ENCODE measurements at regions not wholly inside any gene's neighbourhood (a gene's known extent, or its start where the extent isn't known, plus 50 kb on each side); places are given as distances from the start of the nearest gene placed in this dataset.
A peak's percentile ranks its signal among the peaks of the same experiment; 100 is the strongest.
"Not testable (repeated sequence)": the region's sequence is repeated elsewhere in the genome, so short reads cannot be mapped to it uniquely, and the experiment has no call there.

- no peak for DNase-seq (ENCODE audit: low read depth)
Measured at GRCh38 chr6:141877275-141877983, 255.3 kb upstream of the GJE1 start.

- DNase-seq (ENCODE audit: low read depth): peak; percentile 32
Measured at GRCh38 chr6:141874930-141875602, 257.7 kb upstream of the GJE1 start.

DNA sequence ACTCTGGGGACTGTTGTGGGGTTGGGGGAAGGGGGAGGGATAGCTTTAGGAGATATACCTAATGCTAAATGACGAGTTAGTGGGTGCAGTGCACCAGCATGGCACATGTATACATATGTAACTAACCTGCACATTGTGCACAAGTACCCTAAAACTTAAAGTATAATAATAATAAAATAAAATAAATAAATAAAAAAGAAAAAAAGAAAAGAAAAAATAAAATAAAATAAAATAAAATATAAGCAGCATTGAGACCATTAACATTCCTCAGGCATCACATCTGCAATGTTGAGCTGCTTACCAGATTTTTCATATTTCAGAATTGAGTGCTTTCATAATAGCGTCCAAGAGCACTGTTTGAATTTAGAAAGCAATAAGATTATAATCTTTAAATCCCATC lies 263.2 kb upstream of the GJE1 start:
- not testable (repeated sequence) for DNase-seq (ENCODE audit: low read depth)

DNA sequence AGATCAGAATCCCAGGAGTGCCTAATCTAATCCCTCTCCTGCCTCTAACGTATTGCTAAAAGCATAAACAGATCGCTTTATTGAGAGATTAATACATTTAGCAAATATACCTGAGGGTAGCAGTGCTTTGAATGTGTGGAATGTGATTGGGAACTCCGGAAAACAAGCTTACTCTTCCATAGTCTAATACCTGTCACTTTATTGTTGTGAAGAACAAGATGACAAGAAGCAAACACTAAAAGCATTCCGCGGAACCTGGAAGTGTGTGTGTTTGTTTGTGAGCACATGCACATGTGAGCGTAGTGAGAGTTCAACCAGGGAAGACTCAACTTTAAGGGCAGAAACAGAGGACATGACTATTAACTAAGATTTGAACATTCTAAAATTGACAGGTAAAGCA lies 265.0 kb upstream of the GJE1 start:
- DNase-seq (ENCODE audit: low read depth): no peak

GRCh38 chr6:141866731-141867497 lies 265.8 kb upstream of the GJE1 start:
- DNase-seq (ENCODE audit: low read depth): no peak

DNA sequence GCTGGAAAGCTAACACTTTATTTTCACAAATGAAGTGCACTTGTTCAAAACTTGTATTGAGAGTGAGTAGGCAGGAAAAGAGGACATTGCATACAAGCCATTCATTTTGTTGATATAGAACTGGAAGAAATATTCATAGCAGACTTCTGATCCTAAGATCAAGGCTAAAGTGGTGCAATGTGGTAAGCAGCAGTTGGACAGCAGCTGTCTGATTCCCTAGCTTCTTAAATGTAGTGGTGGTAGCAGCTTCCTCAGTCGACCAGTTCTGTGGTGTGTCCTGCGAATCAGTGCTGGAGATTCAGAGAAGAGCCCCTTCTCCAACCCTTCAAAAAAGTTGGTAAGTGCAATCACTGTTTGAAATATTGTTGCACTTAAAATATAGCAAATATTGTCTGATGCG lies 281.7 kb upstream of the GJE1 start:
- no peak for DNase-seq (ENCODE audit: low read depth)

DNA sequence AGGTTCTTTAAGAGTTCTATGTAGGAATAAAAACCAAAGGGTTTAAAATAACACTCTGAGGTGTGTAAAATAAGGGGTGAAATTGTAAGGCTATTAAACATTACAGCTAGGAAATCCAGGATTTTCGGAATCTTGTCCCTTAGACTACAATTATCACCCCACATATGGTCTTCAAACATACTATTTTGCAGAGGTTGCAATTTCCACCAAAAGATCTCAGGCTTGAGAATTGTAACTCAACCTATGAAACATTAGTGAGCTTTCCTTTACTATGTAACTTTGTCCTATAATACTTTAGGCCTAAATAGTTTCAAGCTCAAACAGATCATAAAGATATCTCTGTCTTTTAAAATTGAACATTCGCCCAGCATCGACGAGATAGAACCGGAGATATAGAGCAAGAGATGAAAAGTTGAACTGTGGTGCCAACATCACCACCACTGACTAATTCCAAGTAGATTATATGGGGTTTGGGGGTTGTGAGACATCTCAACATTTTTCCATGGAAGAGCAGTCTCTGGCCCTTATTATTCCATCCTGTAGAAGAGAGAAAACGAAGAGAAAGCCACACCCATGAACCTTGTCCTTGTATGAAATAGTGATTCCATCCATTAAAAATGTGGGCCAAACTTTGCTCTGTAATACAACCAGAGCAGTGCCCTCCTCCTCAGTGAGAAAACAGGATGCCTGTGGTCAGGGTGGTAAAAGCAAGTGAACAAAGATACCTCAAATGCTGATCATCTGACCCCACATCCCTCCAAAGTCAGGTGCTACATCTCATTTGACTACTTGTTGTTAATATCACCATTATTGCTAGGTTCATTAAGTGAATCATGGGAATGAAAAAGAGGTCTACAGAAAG lies 284.5 kb upstream of the GJE1 start:
- DNase-seq (ENCODE audit: low read depth): no peak

DNA sequence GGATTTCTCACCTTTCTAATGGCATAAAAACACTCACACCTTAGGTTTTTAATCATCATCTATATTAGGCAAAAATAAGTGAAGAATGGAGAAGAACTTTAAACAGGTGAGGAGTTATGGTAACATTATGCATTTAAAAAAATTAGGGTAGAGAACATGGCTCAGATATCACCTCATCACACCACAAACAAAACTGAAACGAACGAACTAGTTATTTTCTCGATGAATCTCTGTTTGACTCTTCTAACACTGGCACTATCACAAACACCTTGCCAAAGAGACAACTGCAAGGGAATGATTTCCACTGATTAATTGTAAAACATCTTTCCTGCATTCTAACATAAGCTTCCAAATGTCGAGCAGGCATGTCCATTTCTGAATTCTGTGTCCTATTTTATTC lies 286.1 kb upstream of the GJE1 start:
- no peak for DNase-seq (ENCODE audit: low read depth)

GRCh38 chr6:141843178-141843834 lies 289.4 kb upstream of the GJE1 start:
- DNase-seq (ENCODE audit: low read depth): no peak

GRCh38 chr6:141833001-141833655 lies 299.6 kb upstream of the GJE1 start:
- no peak for DNase-seq (ENCODE audit: low read depth)

- DNase-seq (ENCODE audit: low read depth): no peak
Measured at GRCh38 chr6:141830530-141830929, 302.2 kb upstream of the GJE1 start.

DNA sequence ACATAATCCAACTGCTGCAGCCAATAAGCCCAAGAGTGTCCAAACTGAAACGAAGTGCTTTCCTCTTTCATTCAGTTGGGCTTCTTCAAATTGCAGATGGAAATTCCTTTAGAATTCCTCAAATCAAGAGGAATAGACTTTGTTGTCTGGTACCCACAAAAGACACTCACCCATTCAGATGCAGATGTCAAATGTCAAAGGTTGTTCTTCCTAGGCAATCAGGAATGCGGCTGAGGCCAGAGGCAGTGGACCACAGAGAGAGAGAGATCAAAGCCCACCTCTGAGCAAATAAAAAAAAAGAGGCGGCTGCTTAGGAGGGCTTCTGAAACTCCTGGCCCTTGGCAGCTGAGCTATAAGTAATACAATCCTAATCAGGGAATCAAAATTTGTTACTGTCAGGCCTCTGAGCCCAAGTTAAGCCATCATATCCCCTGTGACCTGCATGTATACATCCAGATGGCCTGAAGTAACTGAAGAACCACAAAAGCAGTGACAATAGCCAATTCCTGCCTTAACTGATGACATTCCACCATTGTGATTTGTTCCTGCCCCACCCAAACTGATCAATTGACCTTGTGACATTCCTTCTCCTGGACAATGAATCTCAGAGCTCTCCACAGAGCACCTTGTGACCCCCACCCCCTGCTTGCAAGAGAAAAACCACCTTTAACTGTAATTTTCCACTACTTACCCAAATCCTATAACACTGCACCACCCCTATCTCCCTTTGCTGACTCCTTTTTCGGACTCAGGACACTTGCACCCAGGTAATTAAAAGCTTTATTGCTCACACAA lies 303.0 kb upstream of the GJE1 start:
- DNase-seq (ENCODE audit: low read depth): no peak

DNA sequence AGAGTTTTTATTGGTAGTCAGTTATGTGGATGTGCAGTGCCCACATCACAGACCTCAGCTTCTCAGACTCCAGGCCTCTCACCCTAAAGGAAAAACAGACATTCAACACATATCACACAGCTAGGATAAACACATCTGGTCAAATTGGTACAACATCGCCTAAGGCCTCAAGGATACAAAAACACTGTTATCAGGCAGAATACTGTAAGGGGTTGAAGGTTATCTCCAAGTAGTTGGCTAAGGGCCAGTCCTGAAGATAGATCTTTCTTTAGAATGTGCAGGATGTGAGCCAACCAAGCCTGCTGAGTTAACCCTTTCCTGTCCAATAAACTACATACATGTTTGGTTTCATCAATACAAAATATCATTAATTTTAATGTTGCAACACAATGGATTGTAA lies 308.4 kb upstream of the GJE1 start:
- no peak for DNase-seq (ENCODE audit: low read depth)

- DNase-seq (ENCODE audit: low read depth): not testable (repeated sequence)
Measured at GRCh38 chr6:141815039-141815438, 317.7 kb upstream of the GJE1 start.

DNA sequence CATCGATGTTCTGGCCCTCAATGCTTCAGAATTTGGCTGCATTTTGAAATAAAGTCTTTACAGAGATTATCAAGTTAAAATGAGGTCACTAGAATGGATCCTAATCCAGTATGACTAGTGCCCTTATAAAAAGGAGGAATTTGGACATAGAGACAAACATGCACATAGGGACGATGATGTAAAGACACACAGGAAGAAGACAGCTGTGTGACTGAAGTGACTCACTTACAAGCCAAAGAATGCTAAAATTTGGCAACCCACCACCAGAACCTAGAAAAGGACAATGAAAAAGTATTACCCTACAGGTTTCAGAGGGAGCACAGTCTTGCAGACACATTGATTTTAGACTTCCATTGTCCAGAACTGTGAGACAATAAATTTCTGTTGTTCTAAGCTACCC lies 322.8 kb upstream of the GJE1 start:
- DNase-seq (ENCODE audit: low read depth): no peak

- DNase-seq (ENCODE audit: low read depth): no peak
Measured at GRCh38 chr6:141808662-141809061, 324.1 kb upstream of the GJE1 start.

GRCh38 chr6:141800973-141801372 lies 331.8 kb upstream of the GJE1 start:
- DNase-seq (ENCODE audit: low read depth): not testable (repeated sequence)

DNA sequence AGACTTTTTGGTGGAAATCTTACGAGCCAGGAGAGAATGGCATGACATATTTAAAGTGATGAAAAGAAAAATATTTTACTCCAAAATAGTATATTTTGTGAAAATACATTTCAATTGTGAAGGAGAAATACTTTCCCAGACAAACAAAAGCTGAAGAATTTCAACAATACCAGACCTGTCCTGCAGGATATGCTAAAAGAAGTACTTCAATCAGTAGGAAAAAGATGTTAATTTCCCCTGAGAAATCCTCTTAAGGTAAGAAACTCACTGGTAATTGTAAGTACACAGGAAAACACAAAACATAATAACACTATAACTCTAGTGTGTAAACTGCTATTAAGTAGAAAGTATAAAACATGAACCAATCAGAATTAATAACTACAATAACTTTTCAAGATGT lies 341.8 kb upstream of the GJE1 start:
- DNase-seq (ENCODE audit: low read depth): no peak

- DNase-seq (ENCODE audit: low read depth): no peak
Measured at GRCh38 chr6:141788096-141788495, 344.6 kb upstream of the GJE1 start.

DNA sequence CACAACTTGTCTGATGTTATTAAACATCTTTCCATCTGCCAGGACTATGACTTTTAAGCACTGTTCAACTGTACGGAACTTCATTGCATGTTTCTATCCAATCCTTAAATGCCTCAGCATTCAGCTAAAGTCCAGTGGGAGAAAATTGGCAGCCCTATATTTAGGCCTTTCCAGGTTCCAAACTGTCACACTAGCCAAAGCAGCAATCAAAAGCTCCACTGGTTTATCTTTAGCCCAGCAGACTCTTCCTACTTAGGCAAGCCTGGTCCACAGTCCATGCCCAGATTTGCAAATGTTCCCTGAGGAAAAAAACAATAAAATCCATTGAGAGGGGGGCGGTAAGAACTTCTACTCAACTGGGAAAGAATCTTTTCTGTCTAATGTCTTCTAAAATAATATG lies 349.1 kb upstream of the GJE1 start:
- DNase-seq (ENCODE audit: low read depth): no peak
